DND-41 (cell line): ENCODE measurements at regions not wholly inside any gene's neighbourhood (a gene's known extent, or its start where the extent isn't known, plus 50 kb on each side); places are given as distances from the start of the nearest gene placed in this dataset.

ENCODE experiments used
- EZH2 ChIP-seq: IDR thresholded peaks from 3 replicates; pipeline ENCODE4 v1.6.1; 2012; ENCODE audit warnings: borderline replicate concordance, low read depth, mild to moderate bottlenecking, moderate library complexity, low read length, inconsistent platforms; ENCODE audit not compliant: severe bottlenecking
- TF ChIP-seq, protein P1 (sequence below): IDR thresholded peaks from 2 replicates; pipeline ENCODE4 v1.5.1; 2012; ENCODE audit warnings: borderline replicate concordance, low read length, moderate library complexity, mild to moderate bottlenecking; ENCODE audit not compliant: poor library complexity, severe bottlenecking; ENCODE audit errors: extremely low read depth

DNA sequence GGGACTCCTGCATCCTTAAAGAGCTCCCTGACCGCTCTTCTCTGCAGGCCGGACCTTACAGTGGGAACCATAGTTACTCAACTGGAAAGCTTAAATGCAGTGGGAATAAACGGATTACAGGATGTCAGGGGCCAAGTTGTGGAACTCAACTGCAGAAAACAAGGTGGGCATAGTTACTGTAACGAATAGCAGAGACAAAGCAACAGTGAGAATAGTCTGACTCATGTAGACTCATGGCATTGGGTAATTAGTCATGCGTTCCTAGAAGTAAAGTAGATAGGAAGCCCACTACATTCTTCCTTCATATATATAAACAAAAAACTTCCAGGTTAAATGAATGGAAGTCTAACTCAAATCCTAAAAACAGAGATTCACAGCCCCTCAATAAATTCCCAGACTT lies 95.5 kb upstream of the CHRNA7 start:
- TF ChIP-seq, protein P1, sequence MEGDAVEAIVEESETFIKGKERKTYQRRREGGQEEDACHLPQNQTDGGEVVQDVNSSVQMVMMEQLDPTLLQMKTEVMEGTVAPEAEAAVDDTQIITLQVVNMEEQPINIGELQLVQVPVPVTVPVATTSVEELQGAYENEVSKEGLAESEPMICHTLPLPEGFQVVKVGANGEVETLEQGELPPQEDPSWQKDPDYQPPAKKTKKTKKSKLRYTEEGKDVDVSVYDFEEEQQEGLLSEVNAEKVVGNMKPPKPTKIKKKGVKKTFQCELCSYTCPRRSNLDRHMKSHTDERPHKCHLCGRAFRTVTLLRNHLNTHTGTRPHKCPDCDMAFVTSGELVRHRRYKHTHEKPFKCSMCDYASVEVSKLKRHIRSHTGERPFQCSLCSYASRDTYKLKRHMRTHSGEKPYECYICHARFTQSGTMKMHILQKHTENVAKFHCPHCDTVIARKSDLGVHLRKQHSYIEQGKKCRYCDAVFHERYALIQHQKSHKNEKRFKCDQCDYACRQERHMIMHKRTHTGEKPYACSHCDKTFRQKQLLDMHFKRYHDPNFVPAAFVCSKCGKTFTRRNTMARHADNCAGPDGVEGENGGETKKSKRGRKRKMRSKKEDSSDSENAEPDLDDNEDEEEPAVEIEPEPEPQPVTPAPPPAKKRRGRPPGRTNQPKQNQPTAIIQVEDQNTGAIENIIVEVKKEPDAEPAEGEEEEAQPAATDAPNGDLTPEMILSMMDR = no peak
- TF ChIP-seq EZH2 = no peak
